ENCODE measurements at regions not wholly inside any gene's neighbourhood (a gene's known extent, or its start where the extent isn't known, plus 50 kb on each side); places are given as distances from the start of the nearest gene placed in this dataset.

- Mint-ChIP-seq H3K4me3 (ENCODE audit: low read depth, unreplicated experiment) (no peak overlapping the region), H3K4me1 (ENCODE audit: low read depth, unreplicated experiment) (no peaks in the 10 kb centered on the region), H3K27me3 (ENCODE audit: unreplicated experiment) (peaks cover 7% of the 10 kb centered on the region), H3K27ac (ENCODE audit: unreplicated experiment) (no peak overlapping the region), H3K36me3 (ENCODE audit: insufficient read depth, unreplicated experiment) (no peaks in the 10 kb centered on the region), H3K9me3 (ENCODE audit: low read depth, unreplicated experiment) (no peaks in the 10 kb centered on the region)
- BruUV-seq (replicated peaks), result no TSS peak
- no peak for TF ChIP-seq CTCF (IDR thresholded peaks at IDR 0.05; ENCODE audit: unreplicated experiment)
- no peak for DNase-seq
- CTCF ChIA-PET, result interaction anchor here (0.7 kb wide), 1 partner anchor 131 kb away, joined by 16 read pairs; no protein-coding TSS in a partner anchor
- intact Hi-C loops (cut with micrococcal nuclease; ENCODE audit: unreplicated experiment), result no loop called here
These were observed 170.3 kb downstream of the COPRS start for GRCh38 chr17:31688701-31689100.

- Mint-ChIP-seq H3K4me3 (ENCODE audit: low read depth, unreplicated experiment) (no peak overlapping the region), H3K27me3 (ENCODE audit: unreplicated experiment) (peaks cover 18% of the 10 kb centered on the region), H3K27ac (ENCODE audit: unreplicated experiment) (no peak overlapping the region), H3K4me1 (ENCODE audit: low read depth, unreplicated experiment) (no peaks in the 10 kb centered on the region), H3K36me3 (ENCODE audit: insufficient read depth, unreplicated experiment) (no peaks in the 10 kb centered on the region), H3K9me3 (ENCODE audit: low read depth, unreplicated experiment) (no peaks in the 10 kb centered on the region)
- intact Hi-C loops (cut with micrococcal nuclease; ENCODE audit: unreplicated experiment), result no loop called here
- no TSS peak for BruUV-seq (replicated peaks)
- TF ChIP-seq CTCF (IDR thresholded peaks at IDR 0.05; ENCODE audit: unreplicated experiment), result no peak
- CTCF ChIA-PET, result interaction anchor here (0.5 kb wide), 1 partner anchor 16 kb away, joined by 5 read pairs; no protein-coding TSS in a partner anchor
- DNase-seq, result no peak
These were observed 171.4 kb downstream of the COPRS start for GRCh38 chr17:31687505-31688126.

- Mint-ChIP-seq H3K4me3 (ENCODE audit: low read depth, unreplicated experiment) (no peak overlapping the region), H3K9me3 (ENCODE audit: low read depth, unreplicated experiment) (no peaks in the 10 kb centered on the region), H3K4me1 (ENCODE audit: low read depth, unreplicated experiment) (no peaks in the 10 kb centered on the region), H3K36me3 (ENCODE audit: insufficient read depth, unreplicated experiment) (no peaks in the 10 kb centered on the region), H3K27me3 (ENCODE audit: unreplicated experiment) (peaks cover 26% of the 10 kb centered on the region), H3K27ac (ENCODE audit: unreplicated experiment) (no peak overlapping the region)
- DNase-seq, result no peak
- TF ChIP-seq CTCF (IDR thresholded peaks at IDR 0.05; ENCODE audit: unreplicated experiment), result no peak
- intact Hi-C loops (cut with micrococcal nuclease; ENCODE audit: unreplicated experiment), result no loop called here
- BruUV-seq (replicated peaks), result no TSS peak
- CTCF ChIA-PET, result no interaction called here
These were observed 172.5 kb downstream of the COPRS start for GRCh38 chr17:31686495-31686894.

GRCh38 chr17:31684901-31685300 lies 174.1 kb downstream of the COPRS start:
- intact Hi-C loops (cut with micrococcal nuclease; ENCODE audit: unreplicated experiment), result no loop called here
- H3K9me3 Mint-ChIP-seq (ENCODE audit: low read depth, unreplicated experiment), result no peaks in the 10 kb centered on the region
- BruUV-seq (replicated peaks), result no TSS peak

More at GRCh38 chr17:31684901-31685300, 174.1 kb downstream of the COPRS start:
- CTCF ChIA-PET, result no interaction called here
- TF ChIP-seq CTCF (IDR thresholded peaks at IDR 0.05; ENCODE audit: unreplicated experiment), result no peak
- no peak for DNase-seq
- Mint-ChIP-seq H3K4me3 (ENCODE audit: low read depth, unreplicated experiment) (no peak overlapping the region), H3K36me3 (ENCODE audit: insufficient read depth, unreplicated experiment) (no peaks in the 10 kb centered on the region), H3K27me3 (ENCODE audit: unreplicated experiment) (peaks cover 37% of the 10 kb centered on the region), H3K27ac (ENCODE audit: unreplicated experiment) (no peak overlapping the region), H3K4me1 (ENCODE audit: low read depth, unreplicated experiment) (no peaks in the 10 kb centered on the region)
